OCI-LY1 (cell line): ENCODE measurements at regions not wholly inside any gene's neighbourhood (a gene's known extent, or its start where the extent isn't known, plus 50 kb on each side); places are given as distances from the start of the nearest gene placed in this dataset.

Experiments used
- H2AFZ ChIP-seq: fragments of 200-600 bp; sonication (generic), shearing (Covaris generic); 2 replicates; pipeline ENCODE4 v1.6.0; 2014; ENCODE audit warnings: antibody characterized with exemption, mild to moderate bottlenecking, low read length
- H3F3A ChIP-seq: fragments of 200-600 bp; sonication (generic), shearing (Covaris generic); 2 replicates; pipeline ENCODE4 v1.6.0; 2014; ENCODE audit warnings: mild to moderate bottlenecking, antibody characterized with exemption, low read length, moderate library complexity; ENCODE audit not compliant: insufficient read depth
- H3K27ac ChIP-seq: fragments of 200-600 bp; sonication (generic); 2 replicates; pipeline ENCODE4 v1.5.1; 2014; ENCODE audit warnings: low read length, mixed run types, mild to moderate bottlenecking, low read depth; ENCODE audit not compliant: poor library complexity, severe bottlenecking
- H3K27me3 ChIP-seq: fragments of 200-600 bp; sonication (generic); 2 replicates; pipeline ENCODE4 v1.6.0; 2014; ENCODE audit warnings: antibody characterized with exemption, mild to moderate bottlenecking, low read length, moderate library complexity; ENCODE audit not compliant: insufficient read depth
- H3K36me3 ChIP-seq: fragments of 200-600 bp; sonication (generic); 2 replicates; pipeline ENCODE4 v1.6.1; 2014; ENCODE audit warnings: mild to moderate bottlenecking, antibody characterized with exemption, low read length, moderate library complexity, mixed read lengths; ENCODE audit not compliant: insufficient read depth
- H3K4me1 ChIP-seq: fragments of 200-600 bp; sonication (generic); 2 replicates; pipeline ENCODE4 v1.5.1; 2014; ENCODE audit warnings: mild to moderate bottlenecking, low read length, moderate library complexity; ENCODE audit not compliant: insufficient read depth, severe bottlenecking
- H3K4me2 ChIP-seq: fragments of 200-600 bp; sonication (generic), shearing (Covaris generic); 2 replicates; pipeline ENCODE4 v1.6.1; 2014; ENCODE audit warnings: low read length
- H3K4me3 ChIP-seq: fragments of 200-600 bp; sonication (generic); 2 replicates; pipeline ENCODE4 v1.5.1; 2014; ENCODE audit warnings: low read length, low read depth, mild to moderate bottlenecking, mixed read lengths; ENCODE audit not compliant: poor library complexity, severe bottlenecking
- H3K79me2 ChIP-seq: fragments of 200-600 bp; shearing (Covaris generic); 2 replicates; pipeline ENCODE4 v1.6.1; 2016; ENCODE audit warnings: mixed run types, low read length, mixed read lengths; ENCODE audit not compliant: insufficient read depth
- H3K9ac ChIP-seq: fragments of 200-600 bp; sonication (generic), shearing (Covaris generic); 2 replicates; pipeline ENCODE4 v1.6.1; 2014; ENCODE audit warnings: mild to moderate bottlenecking, low read length, mixed read lengths
- H3K9me2 ChIP-seq: fragments of 200-600 bp; sonication (generic), shearing (Covaris generic); 2 replicates; pipeline ENCODE4 v1.6.1; 2014; ENCODE audit warnings: low read depth, mild to moderate bottlenecking, low read length, mixed read lengths
- H3K9me3 ChIP-seq: fragments of 200-600 bp; shearing (Covaris generic); 2 replicates; pipeline ENCODE4 v1.6.1; 2014; ENCODE audit warnings: low read length, mixed read lengths
- H4K20me1 ChIP-seq: fragments of 200-600 bp; sonication (generic), shearing (Covaris generic); 2 replicates; pipeline ENCODE4 v1.6.0; 2016; ENCODE audit warnings: mild to moderate bottlenecking, low read length; ENCODE audit not compliant: insufficient read depth
- CTCF ChIP-seq: fragments of 200-600 bp; sonication (generic), shearing (Covaris generic); IDR thresholded peaks from 2 replicates; pipeline ENCODE4 v1.5.1; 2017; ENCODE audit warnings: mild to moderate bottlenecking, antibody characterized with exemption, low read length, moderate library complexity, mixed read lengths
- EZH2 ChIP-seq: fragments of 200-600 bp; sonication (generic), shearing (Covaris generic); IDR thresholded peaks from 2 replicates; pipeline ENCODE4 v1.8.0; 2017; ENCODE audit warnings: borderline replicate concordance, mixed run types, mild to moderate bottlenecking, antibody characterized with exemption, low read length, moderate library complexity, mixed read lengths

GRCh38 chr16:59044616-59045015, 310.5 kb upstream of the GOT2 start:
- no peak overlapping the region for H2AFZ ChIP-seq
- H3K79me2 ChIP-seq = no peaks in the 10 kb centered on the region
- H3K4me2 ChIP-seq = no peak overlapping the region
- TF ChIP-seq CTCF (no peak), EZH2 (no peak)
- no peaks in the 10 kb centered on the region for H3K9me2 ChIP-seq
- no peaks in the 10 kb centered on the region for H3K4me1 ChIP-seq
- H3K27ac ChIP-seq = no peak overlapping the region
- no peaks in the 10 kb centered on the region for H3K27me3 ChIP-seq
- H3K9ac ChIP-seq = no peak overlapping the region
- H3K4me3 ChIP-seq = no peak overlapping the region
- H3K9me3 ChIP-seq = no peaks in the 10 kb centered on the region
- H3F3A ChIP-seq = no peaks in the 10 kb centered on the region
- no peaks in the 10 kb centered on the region for H4K20me1 ChIP-seq
- no peaks in the 10 kb centered on the region for H3K36me3 ChIP-seq

GRCh38 chr16:59042301-59042700, 308.2 kb upstream of the GOT2 start:
- Histone ChIP-seq H3K36me3 (no peaks in the 10 kb centered on the region), H3F3A (no peaks in the 10 kb centered on the region), H3K9me3 (no peaks in the 10 kb centered on the region), H4K20me1 (no peaks in the 10 kb centered on the region), H3K9me2 (no peaks in the 10 kb centered on the region), H3K4me3 (no peak overlapping the region), H3K4me2 (no peak overlapping the region), H2AFZ (no peak overlapping the region), H3K4me1 (no peaks in the 10 kb centered on the region), H3K27ac (no peak overlapping the region), H3K79me2 (no peaks in the 10 kb centered on the region), H3K9ac (no peak overlapping the region), H3K27me3 (no peaks in the 10 kb centered on the region)
- no peak for TF ChIP-seq EZH2

GRCh38 chr16:59039066-59039720, 305.1 kb upstream of the GOT2 start:
- no peaks in the 10 kb centered on the region for H3K27me3 ChIP-seq
- no peaks in the 10 kb centered on the region for H3K4me1 ChIP-seq
- H4K20me1 ChIP-seq = no peaks in the 10 kb centered on the region
- no peak overlapping the region for H3K9ac ChIP-seq
- no peaks in the 10 kb centered on the region for H3K79me2 ChIP-seq
- H3K9me2 ChIP-seq = no peaks in the 10 kb centered on the region
- H3K4me2 ChIP-seq = no peak overlapping the region
- no peak overlapping the region for H3K27ac ChIP-seq
- no peak overlapping the region for H2AFZ ChIP-seq
- H3K36me3 ChIP-seq = no peaks in the 10 kb centered on the region
- H3K9me3 ChIP-seq = no peaks in the 10 kb centered on the region
- TF ChIP-seq EZH2 (no peak), CTCF (no peak)
- no peaks in the 10 kb centered on the region for H3F3A ChIP-seq
- H3K4me3 ChIP-seq = no peak overlapping the region

- no peaks in the 10 kb centered on the region for H3F3A ChIP-seq
- no peak for TF ChIP-seq EZH2
- no peak for TF ChIP-seq CTCF
- H3K9ac ChIP-seq = no peak overlapping the region
Observed at GRCh38 chr16:59030923-59031485, 296.9 kb upstream of the GOT2 start.

More at GRCh38 chr16:59030923-59031485, 296.9 kb upstream of the GOT2 start:
- H2AFZ ChIP-seq = no peak overlapping the region
- H3K4me2 ChIP-seq = no peak overlapping the region
- H3K79me2 ChIP-seq = no peaks in the 10 kb centered on the region
- H3K27me3 ChIP-seq = no peaks in the 10 kb centered on the region
- no peaks in the 10 kb centered on the region for H3K9me3 ChIP-seq
- no peaks in the 10 kb centered on the region for H4K20me1 ChIP-seq
- no peak overlapping the region for H3K27ac ChIP-seq
- H3K36me3 ChIP-seq = no peaks in the 10 kb centered on the region
- H3K9me2 ChIP-seq = no peaks in the 10 kb centered on the region
- H3K4me3 ChIP-seq = no peak overlapping the region
- no peaks in the 10 kb centered on the region for H3K4me1 ChIP-seq
